Trophoblast cell (in vitro differentiated cells and primary cell): ENCODE measurements at regions not wholly inside any gene's neighbourhood (a gene's known extent, or its start where the extent isn't known, plus 50 kb on each side); places are given as distances from the start of the nearest gene placed in this dataset.
A peak's percentile ranks its signal among the peaks of the same experiment; 100 is the strongest.

Source experiments
- DNase-seq, 2 donors: peaks; one replicate each; pipeline ENCODE4 v3.0.0-alpha.2; 2016
- H2AFZ ChIP-seq: 2 replicates; pipeline ENCODE4 v1.6.1; 2013; ENCODE audit warnings: low read length, moderate library complexity, mild to moderate bottlenecking; ENCODE audit not compliant: insufficient read depth, poor library complexity
- H2AK5ac ChIP-seq: 2 replicates; pipeline ENCODE4 v1.6.1; 2013; ENCODE audit warnings: mild to moderate bottlenecking, low read length
- H2BK120ac ChIP-seq: 2 replicates; pipeline ENCODE4 v1.6.1; 2013; ENCODE audit warnings: low read length, mild to moderate bottlenecking, moderate library complexity; ENCODE audit not compliant: insufficient read depth, poor library complexity
- H2BK12ac ChIP-seq: 2 replicates; pipeline ENCODE4 v1.6.1; 2013; ENCODE audit warnings: mild to moderate bottlenecking, low read length, moderate library complexity
- H2BK5ac ChIP-seq: 2 replicates; pipeline ENCODE4 v1.6.1; 2013; ENCODE audit warnings: low read length, low read depth, moderate library complexity, mild to moderate bottlenecking; ENCODE audit not compliant: poor library complexity
- H3K14ac ChIP-seq: 2 replicates; pipeline ENCODE4 v1.6.1; 2013; ENCODE audit warnings: mild to moderate bottlenecking, low read length
- H3K18ac ChIP-seq: 2 replicates; pipeline ENCODE4 v1.6.1; 2013; ENCODE audit warnings: mild to moderate bottlenecking, low read length
- H3K23ac ChIP-seq: 2 replicates; pipeline ENCODE4 v1.6.1; 2013; ENCODE audit warnings: low read length
- H3K27ac ChIP-seq: 2 replicates; pipeline ENCODE4 v1.5.1; 2013; ENCODE audit warnings: low read depth, mild to moderate bottlenecking, inconsistent platforms, low read length, moderate library complexity
- H3K27me3 ChIP-seq: 2 replicates; pipeline ENCODE4 v1.6.1; 2013; ENCODE audit warnings: inconsistent platforms, mild to moderate bottlenecking, low read length, moderate library complexity; ENCODE audit not compliant: insufficient read depth
- H3K36me3 ChIP-seq, 2 experiments: 1 replicate in 1 of 2; 2 replicates in 1 of 2; pipeline ENCODE4 v1.6.1; 2013; ENCODE audit warnings: low read length in 2 of 2, mild to moderate bottlenecking in 2 of 2, moderate library complexity in 1 of 2; ENCODE audit not compliant: insufficient read depth in 2 of 2, control insufficient read depth in 1 of 2
- H3K4ac ChIP-seq: 2 replicates; pipeline ENCODE4 v1.6.1; 2013; ENCODE audit warnings: low read depth, mild to moderate bottlenecking, low read length, moderate library complexity
- H3K4me1 ChIP-seq, 2 experiments: 1 replicate in 1 of 2; 2 replicates in 1 of 2; pipeline ENCODE4 v1.6.1; 2013; ENCODE audit warnings: low read length in 2 of 2, mild to moderate bottlenecking in 2 of 2, moderate library complexity in 1 of 2; ENCODE audit not compliant: insufficient read depth in 2 of 2, control insufficient read depth in 1 of 2
- H3K4me2 ChIP-seq: 2 replicates; pipeline ENCODE4 v1.6.1; 2013; ENCODE audit warnings: inconsistent platforms, mild to moderate bottlenecking, low read length, moderate library complexity
- H3K4me3 ChIP-seq: 2 replicates; pipeline ENCODE4 v1.5.1; 2013; ENCODE audit warnings: mild to moderate bottlenecking, low read depth, low read length, inconsistent platforms
- H3K79me1 ChIP-seq: one replicate; pipeline ENCODE4 v1.6.1; 2013; ENCODE audit warnings: low read length
- H3K79me2 ChIP-seq: 2 replicates; pipeline ENCODE4 v1.6.1; 2013; ENCODE audit warnings: low read length, mild to moderate bottlenecking; ENCODE audit not compliant: control insufficient read depth, insufficient read depth, poor library complexity
- H3K9ac ChIP-seq: 2 replicates; pipeline ENCODE4 v1.6.1; 2013; ENCODE audit warnings: mild to moderate bottlenecking, low read length
- H3K9me3 ChIP-seq: 2 replicates; pipeline ENCODE4 v1.6.1; 2013; ENCODE audit warnings: low read depth, mild to moderate bottlenecking, control low read depth, inconsistent platforms, low read length; ENCODE audit not compliant: insufficient read depth
- H4K12ac ChIP-seq: 2 replicates; pipeline ENCODE4 v1.6.1; 2013; ENCODE audit warnings: low read depth, mild to moderate bottlenecking, low read length, moderate library complexity
- H4K8ac ChIP-seq: 2 replicates; pipeline ENCODE4 v1.6.1; 2013; ENCODE audit warnings: low read depth, mild to moderate bottlenecking, low read length, moderate library complexity
- H4K91ac ChIP-seq: one replicate; pipeline ENCODE4 v1.6.1; 2013; ENCODE audit warnings: low read depth, mild to moderate bottlenecking, low read length, moderate library complexity
- WGBS: extraction: QIAGEN DNeasy Blood & Tissue Kit; methylation state at CpG from one replicate; pipeline ENCODE4 v1.1.7; 2013; ENCODE audit warnings: missing lambda C conversion rate; ENCODE audit not compliant: insufficient read length, insufficient coverage; ENCODE audit errors: extremely low coverage; 5-methylcytosine and 5-hydroxymethylcytosine counted together

DNA sequence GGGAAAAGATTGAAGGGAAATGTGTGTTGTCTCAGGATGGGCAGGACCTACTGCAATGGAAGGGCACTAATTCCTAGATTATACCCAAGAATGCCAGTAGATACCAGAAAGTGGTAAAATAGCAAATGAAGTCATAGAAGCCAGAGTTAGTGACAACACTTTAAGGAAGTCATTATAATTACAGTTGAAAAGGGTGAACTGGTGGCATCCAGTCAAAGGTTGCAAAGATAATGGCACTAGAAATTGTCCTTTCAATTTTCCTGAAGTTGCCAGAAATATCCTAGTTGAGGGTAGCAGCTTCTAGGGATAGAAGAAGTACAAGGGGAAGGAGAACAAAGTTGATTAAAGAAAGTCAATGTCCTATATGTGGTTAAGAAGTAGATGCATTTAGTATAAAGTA lies 68.8 kb upstream of the GLS start:
- no peak overlapping the region for H2BK5ac ChIP-seq
- no peak overlapping the region for H4K91ac ChIP-seq
- H3K27me3 ChIP-seq, result no peaks in the 10 kb centered on the region
- no peaks in the 10 kb centered on the region for H3K9me3 ChIP-seq
- H3K27ac ChIP-seq, result no peak overlapping the region
- no peak for DNase-seq
- H2AFZ ChIP-seq, result no peak overlapping the region
- no peak overlapping the region for H2AK5ac ChIP-seq
- no peak overlapping the region for H2BK12ac ChIP-seq
- H4K8ac ChIP-seq, result no peak overlapping the region
- H3K4me3 ChIP-seq, result no peak overlapping the region
- no peaks in the 10 kb centered on the region for H3K36me3 ChIP-seq
- H4K12ac ChIP-seq, result no peak overlapping the region
- no peaks in the 10 kb centered on the region for H3K79me1 ChIP-seq
- H3K4me2 ChIP-seq, result no peak overlapping the region
- no peaks in the 10 kb centered on the region for H3K79me2 ChIP-seq
- no peak overlapping the region for H3K14ac ChIP-seq
- no peak overlapping the region for H3K23ac ChIP-seq
- H2BK120ac ChIP-seq, result no peak overlapping the region
- no peak overlapping the region for H3K4ac ChIP-seq
- H3K18ac ChIP-seq, result no peak overlapping the region
- H3K4me1 ChIP-seq, result peaks cover 3 to 6% of the 10 kb centered on the region in 2 experiments
- H3K9ac ChIP-seq, result no peak overlapping the region

DNA sequence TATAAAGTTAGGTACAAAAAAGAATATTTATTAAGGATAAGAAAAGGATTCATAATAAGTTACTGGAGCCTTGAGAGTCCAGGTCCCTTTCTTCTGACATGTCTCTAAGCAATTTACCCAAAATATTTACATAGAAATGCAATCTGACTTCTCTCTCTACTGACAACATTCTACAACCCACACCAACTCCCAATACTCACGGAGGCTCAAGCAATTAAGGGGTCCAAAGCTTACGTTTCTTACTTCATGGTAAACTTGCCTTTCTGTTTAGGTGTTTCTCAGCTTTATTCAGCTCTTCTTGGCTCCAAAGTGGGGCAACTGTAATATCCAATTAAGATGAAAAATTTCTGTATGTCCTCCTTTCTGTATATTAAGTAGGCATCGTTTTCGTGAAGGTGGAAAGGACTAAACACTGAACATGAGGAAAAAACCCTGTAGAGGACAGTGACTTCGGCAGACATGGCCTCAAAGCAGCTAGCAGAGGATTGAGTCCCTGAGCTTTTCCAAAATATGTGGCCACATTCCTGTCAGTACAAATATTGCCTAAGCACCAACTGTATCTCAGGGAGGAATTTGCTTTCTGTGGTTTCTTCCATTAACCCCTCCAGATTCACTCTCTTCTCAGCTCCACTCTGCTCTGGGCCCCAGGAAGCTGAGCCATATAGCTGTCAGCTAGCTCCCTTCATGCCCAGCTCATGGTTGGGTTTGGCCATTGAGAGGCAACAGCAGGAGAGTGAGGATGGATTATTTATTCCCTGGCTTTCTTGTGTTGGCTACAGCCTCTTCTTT lies 67.9 kb upstream of the GLS start:
- H4K91ac ChIP-seq, result no peak overlapping the region
- no peaks in the 10 kb centered on the region for H3K27me3 ChIP-seq
- H3K4me3 ChIP-seq, result no peak overlapping the region
- no peaks in the 10 kb centered on the region for H3K79me1 ChIP-seq
- H2AFZ ChIP-seq, result no peak overlapping the region
- H3K18ac ChIP-seq, result no peak overlapping the region
- no CpG with 5 or more reads among the region's 5 CpGs for WGBS
- no peak overlapping the region for H3K14ac ChIP-seq
- H2BK12ac ChIP-seq, result no peak overlapping the region
- no peak overlapping the region for H3K4ac ChIP-seq
- no peak overlapping the region for H4K8ac ChIP-seq
- peaks cover 3 to 6% of the 10 kb centered on the region in 2 experiments for H3K4me1 ChIP-seq
- no peak overlapping the region for H2AK5ac ChIP-seq
- H2BK5ac ChIP-seq, result no peak overlapping the region
- no peaks in the 10 kb centered on the region for H3K36me3 ChIP-seq
- no peaks in the 10 kb centered on the region for H3K79me2 ChIP-seq
- peak in 1 of 2 donors; percentile 65 for DNase-seq
- no peak overlapping the region for H2BK120ac ChIP-seq
- H3K27ac ChIP-seq, result no peak overlapping the region
- H4K12ac ChIP-seq, result no peak overlapping the region
- no peak overlapping the region for H3K23ac ChIP-seq
- no peak overlapping the region for H3K9ac ChIP-seq
- no peak overlapping the region for H3K4me2 ChIP-seq
- no peaks in the 10 kb centered on the region for H3K9me3 ChIP-seq

DNA sequence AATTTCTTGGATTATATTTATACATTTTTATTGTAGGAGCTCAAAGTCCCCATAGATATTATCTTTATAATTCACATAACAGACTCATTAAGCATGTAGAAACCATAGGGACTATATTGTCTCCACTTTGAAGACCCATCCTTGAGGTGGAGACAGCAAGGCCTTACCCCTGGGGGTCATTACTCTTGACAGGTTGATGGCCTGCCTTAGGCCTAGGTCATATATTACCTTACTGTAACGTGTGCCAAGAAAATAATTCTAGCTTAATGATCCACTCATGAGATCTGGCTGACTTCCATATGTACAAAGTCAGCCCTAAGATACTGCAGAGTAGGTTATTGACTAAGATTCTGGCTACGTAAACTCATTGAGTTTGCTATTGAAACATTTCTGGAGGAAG lies 65.4 kb upstream of the GLS start:
- DNase-seq, result no peak
- no peak overlapping the region for H3K23ac ChIP-seq
- no peak overlapping the region for H3K18ac ChIP-seq
- no peak overlapping the region for H4K91ac ChIP-seq
- H3K14ac ChIP-seq, result no peak overlapping the region
- no peak overlapping the region for H3K4me2 ChIP-seq
- no peaks in the 10 kb centered on the region for H3K36me3 ChIP-seq
- H3K4ac ChIP-seq, result no peak overlapping the region
- peaks cover 3 to 6% of the 10 kb centered on the region in 2 experiments for H3K4me1 ChIP-seq
- no peak overlapping the region for H3K4me3 ChIP-seq
- H4K8ac ChIP-seq, result no peak overlapping the region
- no CpG with 5 or more reads among the region's 2 CpGs for WGBS
- no peak overlapping the region for H4K12ac ChIP-seq
- H2AFZ ChIP-seq, result no peak overlapping the region
- no peaks in the 10 kb centered on the region for H3K79me1 ChIP-seq
- no peaks in the 10 kb centered on the region for H3K9me3 ChIP-seq
- H3K79me2 ChIP-seq, result no peaks in the 10 kb centered on the region
- H2BK12ac ChIP-seq, result no peak overlapping the region
- H2BK120ac ChIP-seq, result no peak overlapping the region
- no peaks in the 10 kb centered on the region for H3K27me3 ChIP-seq
- no peak overlapping the region for H2AK5ac ChIP-seq
- no peak overlapping the region for H3K9ac ChIP-seq
- no peak overlapping the region for H2BK5ac ChIP-seq
- no peak overlapping the region for H3K27ac ChIP-seq

DNA sequence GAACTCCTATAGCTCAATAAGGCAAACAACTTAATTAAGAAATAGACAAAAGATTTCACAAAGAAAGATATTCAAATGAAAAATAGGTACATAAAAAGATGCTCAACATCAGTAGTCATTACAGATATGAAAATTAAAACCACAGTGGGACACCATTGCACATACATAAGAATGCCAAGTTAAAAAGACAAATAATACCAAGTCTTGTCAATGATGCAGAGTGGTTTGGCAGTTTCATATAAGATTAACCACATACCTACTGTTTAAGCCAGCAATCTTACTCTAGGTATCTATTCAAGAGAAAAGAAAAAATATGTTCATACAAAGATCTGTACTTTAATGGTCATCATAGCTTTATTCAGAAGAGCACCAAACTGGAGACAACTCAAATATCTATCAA lies 63.5 kb upstream of the GLS start:
- Histone ChIP-seq H3K4me3 (no peak overlapping the region), H4K91ac (no peak overlapping the region), H4K12ac (no peak overlapping the region), H3K14ac (no peak overlapping the region), H2AK5ac (no peak overlapping the region), H2BK120ac (no peak overlapping the region), H3K9ac (no peak overlapping the region), H2BK5ac (no peak overlapping the region), H3K18ac (no peak overlapping the region), H3K4ac (no peak overlapping the region), H3K4me1 (peaks cover 3 to 6% of the 10 kb centered on the region in 2 experiments), H3K27me3 (no peaks in the 10 kb centered on the region), H3K36me3 (no peaks in the 10 kb centered on the region), H3K23ac (no peak overlapping the region), H2BK12ac (no peak overlapping the region), H3K9me3 (no peaks in the 10 kb centered on the region), H2AFZ (no peak overlapping the region), H3K27ac (no peak overlapping the region), H3K4me2 (no peak overlapping the region), H3K79me1 (no peaks in the 10 kb centered on the region), H4K8ac (no peak overlapping the region), H3K79me2 (no peaks in the 10 kb centered on the region)
- DNase-seq, result no peak
